WERI-Rb-1 (cell line): ENCODE measurements at regions not wholly inside any gene's neighbourhood (a gene's known extent, or its start where the extent isn't known, plus 50 kb on each side); places are given as distances from the start of the nearest gene placed in this dataset.

Source experiments
- DNase-seq: peaks from one replicate; pipeline ENCODE4 v3.0.0-alpha.2; 2020
- H3K27ac ChIP-seq: fragments of 250-450 bp; sonication (Bioruptor Pico); 2 replicates; pipeline ENCODE4 v1.5.1; 2020; ENCODE audit warnings: mild to moderate bottlenecking, moderate library complexity
- H3K27me3 ChIP-seq: fragments of 250-450 bp; sonication (Bioruptor Pico); 2 replicates; pipeline ENCODE4 v1.5.1; 2021; ENCODE audit warnings: mild to moderate bottlenecking, low read depth, moderate library complexity; ENCODE audit not compliant: insufficient read depth, severe bottlenecking
- H3K36me3 ChIP-seq: fragments of 250-450 bp; sonication (Bioruptor Pico); 2 replicates; pipeline ENCODE4 v1.5.1; 2020; ENCODE audit warnings: mild to moderate bottlenecking, moderate library complexity
- H3K4me3 ChIP-seq: 2 replicates; pipeline ENCODE4 v1.5.1; 2011; ENCODE audit warnings: low read depth, mild to moderate bottlenecking, control low read depth, low read length
- H3K9me3 ChIP-seq: fragments of 250-450 bp; sonication (Bioruptor Pico); 2 replicates; pipeline ENCODE4 v1.5.1; 2021; ENCODE audit warnings: mild to moderate bottlenecking, moderate library complexity; ENCODE audit not compliant: severe bottlenecking
- TF ChIP-seq, protein P1 (sequence below): IDR thresholded peaks from 2 replicates; pipeline ENCODE4 v1.5.1; 2011; ENCODE audit warnings: low read depth, mild to moderate bottlenecking, control low read depth, inconsistent platforms, low read length

DNA sequence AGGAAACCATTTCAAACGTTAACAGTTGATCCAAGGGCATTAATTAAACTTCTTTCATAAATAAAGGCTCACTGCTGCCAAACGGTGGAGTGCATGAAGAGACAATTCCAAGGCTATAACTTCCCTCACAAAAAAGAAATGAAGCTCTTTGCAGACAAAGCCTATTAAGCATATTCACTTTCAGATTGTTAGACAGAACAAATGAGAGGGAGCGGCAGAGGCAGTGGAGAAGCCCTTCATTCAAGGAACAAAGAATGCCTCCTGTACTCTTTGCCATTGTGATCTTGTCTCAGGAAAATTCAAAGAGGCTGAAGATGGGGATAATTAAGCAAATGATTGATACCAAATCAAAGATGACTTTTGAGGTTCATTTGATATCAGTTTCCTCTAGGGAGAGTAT is 370.5 kb upstream of the FAT1 start:
- H3K27me3 ChIP-seq: peaks cover 75% of the 10 kb centered on the region
- TF ChIP-seq, protein P1, sequence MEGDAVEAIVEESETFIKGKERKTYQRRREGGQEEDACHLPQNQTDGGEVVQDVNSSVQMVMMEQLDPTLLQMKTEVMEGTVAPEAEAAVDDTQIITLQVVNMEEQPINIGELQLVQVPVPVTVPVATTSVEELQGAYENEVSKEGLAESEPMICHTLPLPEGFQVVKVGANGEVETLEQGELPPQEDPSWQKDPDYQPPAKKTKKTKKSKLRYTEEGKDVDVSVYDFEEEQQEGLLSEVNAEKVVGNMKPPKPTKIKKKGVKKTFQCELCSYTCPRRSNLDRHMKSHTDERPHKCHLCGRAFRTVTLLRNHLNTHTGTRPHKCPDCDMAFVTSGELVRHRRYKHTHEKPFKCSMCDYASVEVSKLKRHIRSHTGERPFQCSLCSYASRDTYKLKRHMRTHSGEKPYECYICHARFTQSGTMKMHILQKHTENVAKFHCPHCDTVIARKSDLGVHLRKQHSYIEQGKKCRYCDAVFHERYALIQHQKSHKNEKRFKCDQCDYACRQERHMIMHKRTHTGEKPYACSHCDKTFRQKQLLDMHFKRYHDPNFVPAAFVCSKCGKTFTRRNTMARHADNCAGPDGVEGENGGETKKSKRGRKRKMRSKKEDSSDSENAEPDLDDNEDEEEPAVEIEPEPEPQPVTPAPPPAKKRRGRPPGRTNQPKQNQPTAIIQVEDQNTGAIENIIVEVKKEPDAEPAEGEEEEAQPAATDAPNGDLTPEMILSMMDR: no peak
- H3K4me3 ChIP-seq: no peak overlapping the region
- no peak overlapping the region for H3K27ac ChIP-seq
- no peak for DNase-seq
- peaks cover 5% of the 10 kb centered on the region for H3K9me3 ChIP-seq
- H3K36me3 ChIP-seq: no peaks in the 10 kb centered on the region

DNA sequence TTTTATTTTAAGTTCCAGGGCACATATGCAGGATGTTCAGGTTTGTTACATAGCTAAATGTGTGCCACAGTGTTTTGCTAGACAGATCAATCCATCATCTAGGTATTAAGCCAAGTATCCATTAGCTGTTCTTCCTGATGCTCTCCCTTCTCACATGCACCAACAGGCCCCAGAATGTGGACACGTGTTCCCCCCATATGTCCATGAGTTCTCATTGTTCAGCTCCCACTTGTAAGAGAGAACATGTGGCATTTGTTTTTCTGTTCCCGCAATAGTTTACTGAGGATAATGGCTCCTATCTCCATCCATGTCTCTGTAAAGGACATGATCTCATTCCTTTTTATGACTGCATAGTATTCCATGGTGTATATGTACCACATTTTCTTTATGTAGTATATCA is 374.8 kb upstream of the FAT1 start:
- Histone ChIP-seq H3K27me3 (peaks cover 70% of the 10 kb centered on the region), H3K27ac (no peak overlapping the region), H3K4me3 (no peak overlapping the region), H3K9me3 (peaks cover 5% of the 10 kb centered on the region), H3K36me3 (no peaks in the 10 kb centered on the region)
- TF ChIP-seq, protein P1: no peak
- no peak for DNase-seq

DNA sequence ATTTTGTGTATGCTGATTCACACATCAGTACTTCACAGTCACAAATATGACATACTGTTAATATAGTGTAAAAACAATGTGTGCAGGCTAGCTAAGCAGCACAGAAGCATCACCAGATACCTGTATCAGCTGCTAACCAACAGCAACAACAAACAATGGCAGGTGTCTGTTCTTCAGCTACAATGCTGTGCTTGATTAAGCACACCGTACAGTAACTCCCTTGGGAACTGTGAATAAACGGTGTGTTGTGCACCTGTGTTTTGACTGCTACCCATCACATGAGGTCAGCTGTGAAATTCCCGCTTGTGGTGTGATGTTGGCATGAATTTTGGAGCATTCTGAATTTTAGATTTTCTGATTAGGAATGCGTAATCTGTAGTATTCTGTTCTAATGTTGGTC is 379.7 kb upstream of the FAT1 start:
- TF ChIP-seq, protein P1: no peak

DNA sequence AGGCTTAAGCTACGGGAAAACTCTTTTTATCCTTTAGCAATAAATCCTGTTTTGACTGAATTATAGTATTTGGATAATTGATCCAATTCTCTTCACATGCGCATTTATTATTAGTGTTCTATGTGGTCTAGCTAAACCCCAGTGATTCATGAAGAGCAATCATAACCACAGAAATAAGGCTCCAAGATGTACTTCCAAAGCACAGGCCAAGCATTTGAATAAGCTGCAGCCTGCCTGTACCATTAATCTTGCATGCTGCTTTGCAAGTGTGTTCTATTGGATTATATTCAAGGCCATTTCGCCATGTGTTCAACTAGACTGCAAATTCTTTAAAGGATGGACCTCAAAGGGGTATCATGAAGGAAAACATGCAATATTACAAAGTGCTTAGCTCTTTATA is 385.2 kb upstream of the FAT1 start:
- TF ChIP-seq, protein P1: no peak
- no peak overlapping the region for H3K4me3 ChIP-seq
- H3K27ac ChIP-seq: no peak overlapping the region
- H3K27me3 ChIP-seq: peaks cover 73% of the 10 kb centered on the region
- H3K36me3 ChIP-seq: no peaks in the 10 kb centered on the region
- H3K9me3 ChIP-seq: no peaks in the 10 kb centered on the region
- DNase-seq: no peak

More for the DNA sequence above, 379.7 kb upstream of the FAT1 start:
- no peaks in the 10 kb centered on the region for H3K36me3 ChIP-seq
- no peak overlapping the region for H3K4me3 ChIP-seq
- no peak for DNase-seq
- no peak overlapping the region for H3K27ac ChIP-seq
- peaks cover 83% of the 10 kb centered on the region for H3K27me3 ChIP-seq
- H3K9me3 ChIP-seq: peaks cover 4% of the 10 kb centered on the region

DNA sequence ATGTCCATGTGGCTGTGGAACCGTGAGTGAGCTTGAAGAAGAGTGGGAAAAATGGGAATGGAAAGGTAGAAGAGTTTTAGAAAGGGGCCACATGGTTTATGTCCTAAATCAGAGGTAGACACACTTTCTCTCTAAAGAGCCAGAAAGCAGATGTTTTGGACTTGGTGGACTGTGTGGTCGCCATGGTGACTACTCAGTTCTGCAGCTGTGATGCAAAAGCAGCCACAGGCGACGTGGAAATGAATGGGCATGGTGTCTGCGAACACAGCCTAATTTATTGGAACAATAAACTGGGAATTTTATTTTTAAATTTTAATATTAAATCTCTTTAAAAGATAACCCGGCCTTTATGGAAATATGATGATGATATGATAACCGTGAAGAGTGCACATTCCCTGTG is 386.0 kb upstream of the FAT1 start:
- TF ChIP-seq, protein P1: no peak
- H3K4me3 ChIP-seq: no peak overlapping the region
- H3K36me3 ChIP-seq: no peaks in the 10 kb centered on the region
- H3K27ac ChIP-seq: no peak overlapping the region
- DNase-seq: no peak
- peaks cover 73% of the 10 kb centered on the region for H3K27me3 ChIP-seq
- no peaks in the 10 kb centered on the region for H3K9me3 ChIP-seq

DNA sequence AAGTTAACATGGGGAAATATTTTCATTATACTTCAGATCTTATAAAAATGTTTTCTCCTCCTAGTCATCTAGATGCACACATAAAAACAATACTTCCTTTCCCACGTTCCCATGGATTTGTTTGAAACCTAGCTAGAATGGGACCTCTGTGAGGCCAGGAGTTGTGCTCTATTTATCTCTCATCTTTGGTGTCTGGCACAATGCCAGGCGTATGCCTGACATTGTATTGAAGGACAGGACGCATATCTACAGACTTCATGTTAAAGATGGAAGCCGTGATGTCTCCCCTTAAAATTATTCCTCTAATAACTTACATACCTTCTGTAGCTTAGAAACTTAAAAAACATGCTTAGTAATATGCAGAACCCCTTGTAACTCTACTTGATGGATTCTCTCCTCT is 394.5 kb upstream of the FAT1 start:
- Histone ChIP-seq H3K9me3 (peaks cover 4% of the 10 kb centered on the region), H3K27ac (no peak overlapping the region), H3K4me3 (no peak overlapping the region), H3K36me3 (no peaks in the 10 kb centered on the region), H3K27me3 (peaks cover 88% of the 10 kb centered on the region)
- DNase-seq: no peak
- TF ChIP-seq, protein P1: no peak
